Activated effector memory CD4-positive, alpha-beta T cell treated with Interleukin-2 at 50 U/mL for 16 hours (primary cell): ENCODE measurements at regions not wholly inside any gene's neighbourhood (a gene's known extent, or its start where the extent isn't known, plus 50 kb on each side); places are given as distances from the start of the nearest gene placed in this dataset.

ENCODE experiments used
- DNase-seq: peaks from one replicate; pipeline ENCODE4 v3.0.0-alpha.2; 2020

GRCh38 chr5:32501071-32502002 is 56.8 kb upstream of the ZFR start:
- DNase-seq: no peak

DNA sequence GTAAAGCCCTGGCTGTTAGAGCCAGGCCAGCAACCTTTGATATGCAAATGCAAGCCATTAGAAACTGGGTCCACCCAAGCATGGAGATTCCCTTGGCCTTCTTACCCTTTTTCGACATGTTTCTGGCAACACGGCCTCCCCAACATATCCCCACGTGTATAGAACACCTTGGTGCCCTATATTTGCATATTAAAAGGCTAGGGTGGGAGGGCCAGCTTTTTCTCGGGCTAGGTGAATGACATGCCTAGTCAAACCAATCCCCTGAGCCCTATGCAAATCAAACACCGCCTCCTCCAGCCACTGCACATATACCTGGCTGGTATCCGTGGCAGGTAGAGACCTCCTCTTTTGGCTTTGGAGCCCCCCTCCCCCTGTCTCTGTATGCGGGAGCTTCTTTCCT is 55.6 kb upstream of the ZFR start:
- DNase-seq: no peak

- no peak for DNase-seq
Measured at GRCh38 chr5:32499261-32499660, 54.7 kb upstream of the ZFR start.

DNA sequence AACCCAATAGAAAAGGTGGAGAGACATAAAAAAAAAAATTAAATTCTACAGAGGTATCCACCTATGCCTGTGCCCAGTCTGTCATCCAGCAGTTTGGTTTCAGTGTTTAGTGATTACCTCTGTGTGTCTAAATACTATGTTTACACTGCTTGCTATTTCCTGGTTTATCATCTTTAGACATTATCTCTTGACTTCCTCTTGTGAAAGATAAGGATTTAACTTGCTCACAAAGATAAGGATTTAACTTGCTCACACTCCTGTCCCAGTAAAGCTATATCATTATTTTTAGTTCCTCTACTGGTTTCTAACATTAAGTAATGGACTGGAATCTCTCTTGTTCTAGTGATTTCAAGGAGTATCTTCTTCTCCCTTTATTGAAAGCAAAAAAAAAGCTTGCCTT is 53.9 kb upstream of the ZFR start:
- DNase-seq: no peak

- no peak for DNase-seq
Measured at GRCh38 chr5:32496104-32496503, 51.6 kb upstream of the ZFR start.

DNA sequence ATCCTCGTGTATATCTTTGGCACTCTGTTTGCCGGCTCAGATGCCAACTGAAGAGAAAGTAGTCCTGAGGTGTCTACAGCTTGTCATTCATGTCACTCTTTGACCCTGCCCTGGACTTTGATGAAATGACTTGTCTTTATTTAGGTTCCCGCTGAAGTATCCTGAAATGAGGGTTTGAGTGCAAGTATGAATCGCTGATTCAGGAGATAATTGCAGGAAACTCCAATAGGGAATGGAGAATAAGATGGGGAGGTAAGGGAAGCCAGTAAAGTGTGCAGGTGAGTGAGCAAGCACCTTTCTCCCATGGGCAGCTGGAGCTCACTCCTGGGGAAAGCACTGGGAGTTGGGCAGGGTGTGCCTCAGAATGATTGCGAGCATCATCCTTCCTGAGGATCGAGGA is 50.3 kb upstream of the ZFR start:
- DNase-seq: no peak
